CD4-positive, CD25-positive, alpha-beta regulatory T cell (primary cell): ENCODE measurements at regions not wholly inside any gene's neighbourhood (a gene's known extent, or its start where the extent isn't known, plus 50 kb on each side); places are given as distances from the start of the nearest gene placed in this dataset.

ENCODE experiments used
- ATAC-seq, 2 donors: fragments of 150-1000 bp; cut with Tn5 transposase; one replicate each; pipeline ENCODE4 v1.10.0; 2021; ENCODE audit warnings: low read depth in 2 of 2, moderate number of reproducible peaks in 2 of 2, moderate library complexity in 1 of 2
- DNase-seq, 3 donors: peaks; one replicate each; pipeline versions ENCODE4 v3.0.0 to v3.0.0-alpha.2; 2012 to 2022; ENCODE audit warnings: mixed read lengths in 1 of 3
- H3K27ac ChIP-seq: one replicate; pipeline ENCODE4 v1.7.0; 2013; ENCODE audit warnings: mild to moderate bottlenecking, low read length; ENCODE audit not compliant: insufficient read depth, poor library complexity, severe bottlenecking
- H3K27me3 ChIP-seq: one replicate; pipeline ENCODE4 v1.7.0; 2013; ENCODE audit warnings: low read length; ENCODE audit not compliant: control insufficient read depth, insufficient read depth
- H3K36me3 ChIP-seq: one replicate; pipeline ENCODE4 v1.7.0; 2013; ENCODE audit warnings: mild to moderate bottlenecking, low read length, moderate library complexity; ENCODE audit not compliant: control insufficient read depth, insufficient read depth
- H3K4me1 ChIP-seq: 2 replicates; pipeline ENCODE4 v1.7.0; 2013; ENCODE audit warnings: mild to moderate bottlenecking, low read length; ENCODE audit not compliant: insufficient read depth, control insufficient read depth, poor library complexity, severe bottlenecking
- H3K4me3 ChIP-seq: one replicate; pipeline ENCODE4 v1.7.0; 2013; ENCODE audit warnings: low read depth, mild to moderate bottlenecking, low read length, moderate library complexity
- H3K9me3 ChIP-seq, 2 experiments: 1 replicate in 1 of 2; 2 replicates in 1 of 2; pipeline ENCODE4 v1.7.0; 2013; ENCODE audit warnings: low read length in 2 of 2, mild to moderate bottlenecking in 1 of 2, moderate library complexity in 1 of 2; ENCODE audit not compliant: control insufficient read depth in 2 of 2
- H3K27ac Mint-ChIP-seq, 3 donors: one replicate each; pipeline ENCODE4 v1.8.0; 2020 to 2022; ENCODE audit warnings: mild to moderate bottlenecking in 3 of 3, mixed read lengths in 3 of 3, moderate library complexity in 2 of 3
- H3K27me3 Mint-ChIP-seq: one replicate; pipeline ENCODE4 v1.8.0; 2022; ENCODE audit warnings: mild to moderate bottlenecking, mixed read lengths
- H3K36me3 Mint-ChIP-seq: one replicate; pipeline ENCODE4 v1.8.0; 2020; ENCODE audit warnings: mixed read lengths
- H3K4me1 Mint-ChIP-seq, 4 donors: one replicate each; pipeline ENCODE4 v1.8.0; 2020 to 2022; ENCODE audit warnings: mixed read lengths in 4 of 4, mild to moderate bottlenecking in 1 of 4
- H3K4me3 Mint-ChIP-seq, 4 donors: one replicate each; pipeline ENCODE4 v1.8.0; 2020 to 2022; ENCODE audit warnings: mild to moderate bottlenecking in 4 of 4, mixed read lengths in 4 of 4, moderate library complexity in 3 of 4
- H3K9me3 Mint-ChIP-seq, 7 donors: one replicate each; pipeline ENCODE4 v1.8.0; 2020 to 2022; ENCODE audit warnings: mixed read lengths in 7 of 7, mild to moderate bottlenecking in 3 of 7, moderate library complexity in 2 of 7

GRCh38 chr7:130931423-130931822 lies 197.4 kb upstream of the KLF14 start:
- peak overlapping the region; percentile 79 to 97 (median 92) for H3K27ac Mint-ChIP-seq
- ATAC-seq (no peak), DNase-seq (no peak)
- no peaks in the 10 kb centered on the region for H3K27me3 Mint-ChIP-seq
- peak overlapping the region; percentile 94 for H3K27ac ChIP-seq
- no peaks in the 10 kb centered on the region for H3K9me3 ChIP-seq
- H3K9me3 Mint-ChIP-seq = peaks cover 0 to 4% (median 0%) of the 10 kb centered on the region in 7 donors
- peaks cover 37 to 98% (median 84%) of the 10 kb centered on the region in 4 donors for H3K4me1 Mint-ChIP-seq
- H3K4me1 ChIP-seq = peaks cover 99% of the 10 kb centered on the region
- no peaks in the 10 kb centered on the region for H3K27me3 ChIP-seq
- H3K36me3 Mint-ChIP-seq = peaks cover 40% of the 10 kb centered on the region
- H3K4me3 Mint-ChIP-seq = peak overlapping the region; percentile 28 to 55 (median 41)
- H3K36me3 ChIP-seq = peaks cover 46% of the 10 kb centered on the region
- H3K4me3 ChIP-seq = peak overlapping the region; percentile 54

- Mint-ChIP-seq H3K27me3 (no peaks in the 10 kb centered on the region), H3K9me3 (peaks cover 0 to 5% (median 0%) of the 10 kb centered on the region in 7 donors), H3K36me3 (peaks cover 44% of the 10 kb centered on the region), H3K4me1 (peaks cover 42 to 98% (median 86%) of the 10 kb centered on the region in 4 donors), H3K27ac (peak overlapping the region; percentile 77 to 97 (median 95)), H3K4me3 (peak overlapping the region; percentile 27 to 55 (median 39))
- Histone ChIP-seq H3K27ac (peak overlapping the region; percentile 94), H3K4me3 (peak overlapping the region; percentile 54), H3K4me1 (peaks cover 99% of the 10 kb centered on the region), H3K9me3 (no peaks in the 10 kb centered on the region), H3K27me3 (no peaks in the 10 kb centered on the region), H3K36me3 (peaks cover 51% of the 10 kb centered on the region)
- ATAC-seq = no peak
- DNase-seq = no peak
Measured at GRCh38 chr7:130932088-130932487, 198.1 kb upstream of the KLF14 start.

- H3K4me1 Mint-ChIP-seq = peaks cover 41 to 94% (median 82%) of the 10 kb centered on the region in 4 donors
Measured at GRCh38 chr7:130932667-130933432, 198.8 kb upstream of the KLF14 start.

GRCh38 chr7:130933919-130934318 lies 199.9 kb upstream of the KLF14 start:
- peaks cover 93% of the 10 kb centered on the region for H3K4me1 ChIP-seq
- H3K4me3 ChIP-seq = peak overlapping the region; percentile 8
- H3K36me3 ChIP-seq = peaks cover 45% of the 10 kb centered on the region
- H3K9me3 ChIP-seq = no peaks in the 10 kb centered on the region
- ATAC-seq = no peak
- Mint-ChIP-seq H3K4me3 (peak overlapping the region in 3 of 4 donors; percentile 1 to 70 (median 8)), H3K36me3 (peaks cover 46% of the 10 kb centered on the region), H3K27me3 (no peaks in the 10 kb centered on the region), H3K9me3 (peaks cover 0 to 3% (median 0%) of the 10 kb centered on the region in 7 donors), H3K4me1 (peaks cover 43 to 93% (median 82%) of the 10 kb centered on the region in 4 donors), H3K27ac (peak overlapping the region; percentile 65 to 97 (median 97))
- no peak for DNase-seq
- no peaks in the 10 kb centered on the region for H3K27me3 ChIP-seq
- H3K27ac ChIP-seq = peak overlapping the region; percentile 28

More at GRCh38 chr7:130932667-130933432, 198.8 kb upstream of the KLF14 start:
- H3K9me3 Mint-ChIP-seq = peaks cover 0 to 4% (median 0%) of the 10 kb centered on the region in 7 donors
- Histone ChIP-seq H3K9me3 (no peaks in the 10 kb centered on the region), H3K27ac (peak overlapping the region; percentile 94), H3K4me3 (peak overlapping the region; percentile 8), H3K36me3 (peaks cover 45% of the 10 kb centered on the region), H3K27me3 (no peaks in the 10 kb centered on the region), H3K4me1 (peaks cover 99% of the 10 kb centered on the region)
- ATAC-seq (peak in 1 of 2 donors; percentile 1), DNase-seq (no peak)
- H3K36me3 Mint-ChIP-seq = peaks cover 41% of the 10 kb centered on the region
- no peaks in the 10 kb centered on the region for H3K27me3 Mint-ChIP-seq
- peak overlapping the region in 2 of 4 donors; percentile 36 to 76 for H3K4me3 Mint-ChIP-seq
- H3K27ac Mint-ChIP-seq = peak overlapping the region; percentile 48 to 97 (median 93)

GRCh38 chr7:130935564-130936157 lies 201.7 kb upstream of the KLF14 start:
- Mint-ChIP-seq H3K36me3 (peaks cover 49% of the 10 kb centered on the region), H3K27me3 (peaks cover 4% of the 10 kb centered on the region), H3K4me1 (peaks cover 43 to 92% (median 83%) of the 10 kb centered on the region in 4 donors), H3K9me3 (peaks cover 0 to 3% (median 0%) of the 10 kb centered on the region in 7 donors), H3K27ac (peak overlapping the region in 2 of 3 donors; percentile 76 to 97), H3K4me3 (peak overlapping the region; percentile 54 to 70 (median 59))
- peaks cover 55% of the 10 kb centered on the region for H3K36me3 ChIP-seq
- peak overlapping the region; percentile 97 for H3K27ac ChIP-seq
- DNase-seq (no peak), ATAC-seq (no peak)
- H3K4me1 ChIP-seq = peaks cover 91% of the 10 kb centered on the region
- peak overlapping the region; percentile 95 for H3K4me3 ChIP-seq
- no peaks in the 10 kb centered on the region for H3K9me3 ChIP-seq
- H3K27me3 ChIP-seq = no peaks in the 10 kb centered on the region

GRCh38 chr7:130936202-130936931 lies 202.4 kb upstream of the KLF14 start:
- ATAC-seq = no peak
- Histone ChIP-seq H3K27me3 (no peaks in the 10 kb centered on the region), H3K27ac (peak overlapping the region; percentile 97), H3K4me3 (peak overlapping the region; percentile 95), H3K4me1 (peaks cover 88% of the 10 kb centered on the region), H3K9me3 (no peaks in the 10 kb centered on the region), H3K36me3 (peaks cover 57% of the 10 kb centered on the region)
- no peak for DNase-seq
- H3K4me3 Mint-ChIP-seq = peak overlapping the region; percentile 52 to 90 (median 63)
- peak overlapping the region in 2 of 3 donors; percentile 76 to 97 for H3K27ac Mint-ChIP-seq
- H3K36me3 Mint-ChIP-seq = peaks cover 55% of the 10 kb centered on the region
- H3K27me3 Mint-ChIP-seq = peaks cover 4% of the 10 kb centered on the region
- peaks cover 39 to 91% (median 79%) of the 10 kb centered on the region in 4 donors for H3K4me1 Mint-ChIP-seq
- peaks cover 0 to 3% (median 0%) of the 10 kb centered on the region in 7 donors for H3K9me3 Mint-ChIP-seq

GRCh38 chr7:130937016-130937415 lies 203.0 kb upstream of the KLF14 start:
- Mint-ChIP-seq H3K27me3 (peaks cover 11% of the 10 kb centered on the region), H3K4me1 (peaks cover 34 to 91% (median 75%) of the 10 kb centered on the region in 4 donors), H3K4me3 (peak overlapping the region; percentile 30 to 90 (median 61)), H3K9me3 (peaks cover 0 to 3% (median 0%) of the 10 kb centered on the region in 7 donors), H3K36me3 (peaks cover 58% of the 10 kb centered on the region), H3K27ac (peak overlapping the region in 2 of 3 donors; percentile 76 to 97)
- DNase-seq (no peak), ATAC-seq (no peak)
- Histone ChIP-seq H3K36me3 (peaks cover 52% of the 10 kb centered on the region), H3K9me3 (no peaks in the 10 kb centered on the region), H3K4me3 (peak overlapping the region; percentile 95), H3K4me1 (peaks cover 87% of the 10 kb centered on the region), H3K27ac (peak overlapping the region; percentile 97), H3K27me3 (no peaks in the 10 kb centered on the region)
